Neutrophil (primary cell): ENCODE measurements at regions not wholly inside any gene's neighbourhood (a gene's known extent, or its start where the extent isn't known, plus 50 kb on each side); places are given as distances from the start of the nearest gene placed in this dataset.
"Not testable (repeated sequence)": the region's sequence is repeated elsewhere in the genome, so short reads cannot be mapped to it uniquely, and the experiment has no call there.

Experiments
- H3K27ac ChIP-seq: fragments of 200-600 bp; sonication (generic); 2 replicates; pipeline ENCODE4 v1.5.1; 2016; ENCODE audit warnings: mild to moderate bottlenecking, moderate library complexity
- H3K27me3 ChIP-seq: fragments of 200-600 bp; sonication (generic); 2 replicates; pipeline ENCODE4 v1.6.0; 2016; ENCODE audit warnings: mild to moderate bottlenecking
- H3K36me3 ChIP-seq: fragments of 200-600 bp; sonication (generic); 2 replicates; pipeline ENCODE4 v1.5.1; 2017
- H3K4me1 ChIP-seq, 2 experiments: fragments of 200-600 bp in 1 of 2; sonication (generic) in 1 of 2; 1 replicate in 1 of 2; 2 replicates in 1 of 2; pipeline versions ENCODE4 v1.5.1 to v1.6.1; 2013 to 2016; ENCODE audit warnings: low read depth in 1 of 2, low read length in 1 of 2, mild to moderate bottlenecking in 1 of 2, moderate library complexity in 1 of 2; ENCODE audit not compliant: control insufficient read depth in 1 of 2, insufficient read depth in 1 of 2
- H3K4me3 ChIP-seq, 2 experiments: fragments of 200-600 bp in 1 of 2; sonication (generic) in 1 of 2; 1 replicate in 1 of 2; 2 replicates in 1 of 2; pipeline ENCODE4 v1.5.1; 2013 to 2016; ENCODE audit warnings: low read depth in 1 of 2, low read length in 1 of 2, mild to moderate bottlenecking in 1 of 2, moderate library complexity in 1 of 2
- H3K9me3 ChIP-seq: fragments of 200-600 bp; sonication (generic); 2 replicates; pipeline ENCODE4 v1.5.1; 2016
- TF ChIP-seq, protein P1 (sequence below): fragments of 200-600 bp; sonication (generic); IDR thresholded peaks from 2 replicates; pipeline ENCODE4 v1.5.1; 2016; ENCODE audit warnings: antibody characterized with exemption

DNA sequence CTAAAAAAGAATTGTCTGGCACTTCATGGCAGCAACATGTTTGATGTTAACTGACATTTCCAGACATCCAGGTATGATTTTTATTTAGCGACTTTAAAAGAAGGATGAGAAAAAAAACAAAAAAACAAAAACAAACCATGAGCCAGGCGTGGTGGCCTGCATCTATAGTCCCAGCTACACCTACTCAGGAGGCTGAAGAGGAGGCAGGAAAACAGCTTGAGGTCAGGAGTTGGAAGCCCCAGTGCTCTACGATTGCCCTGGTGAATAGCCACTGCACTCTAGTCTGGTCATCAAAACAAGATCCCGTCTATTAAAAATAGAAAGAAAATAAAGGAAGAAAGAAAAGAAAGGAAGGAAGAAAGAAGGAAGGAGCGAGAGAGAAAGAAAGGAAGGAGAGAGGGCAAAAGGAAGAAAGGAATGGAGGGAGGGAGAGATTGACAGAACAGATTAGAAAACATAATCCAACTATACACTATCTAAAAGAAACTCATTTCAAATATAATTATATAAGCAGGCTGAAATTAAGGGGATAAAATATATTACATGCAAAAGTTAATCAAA is 141.6 kb downstream of the TRIM27 start:
- Histone ChIP-seq H3K4me3 (no peak overlapping the region), H3K9me3 (no peaks in the 10 kb centered on the region), H3K36me3 (no peaks in the 10 kb centered on the region), H3K4me1 (no peaks in the 10 kb centered on the region), H3K27ac (no peak overlapping the region), H3K27me3 (peaks cover 100% of the 10 kb centered on the region)
- TF ChIP-seq, protein P1, sequence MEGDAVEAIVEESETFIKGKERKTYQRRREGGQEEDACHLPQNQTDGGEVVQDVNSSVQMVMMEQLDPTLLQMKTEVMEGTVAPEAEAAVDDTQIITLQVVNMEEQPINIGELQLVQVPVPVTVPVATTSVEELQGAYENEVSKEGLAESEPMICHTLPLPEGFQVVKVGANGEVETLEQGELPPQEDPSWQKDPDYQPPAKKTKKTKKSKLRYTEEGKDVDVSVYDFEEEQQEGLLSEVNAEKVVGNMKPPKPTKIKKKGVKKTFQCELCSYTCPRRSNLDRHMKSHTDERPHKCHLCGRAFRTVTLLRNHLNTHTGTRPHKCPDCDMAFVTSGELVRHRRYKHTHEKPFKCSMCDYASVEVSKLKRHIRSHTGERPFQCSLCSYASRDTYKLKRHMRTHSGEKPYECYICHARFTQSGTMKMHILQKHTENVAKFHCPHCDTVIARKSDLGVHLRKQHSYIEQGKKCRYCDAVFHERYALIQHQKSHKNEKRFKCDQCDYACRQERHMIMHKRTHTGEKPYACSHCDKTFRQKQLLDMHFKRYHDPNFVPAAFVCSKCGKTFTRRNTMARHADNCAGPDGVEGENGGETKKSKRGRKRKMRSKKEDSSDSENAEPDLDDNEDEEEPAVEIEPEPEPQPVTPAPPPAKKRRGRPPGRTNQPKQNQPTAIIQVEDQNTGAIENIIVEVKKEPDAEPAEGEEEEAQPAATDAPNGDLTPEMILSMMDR = no peak

DNA sequence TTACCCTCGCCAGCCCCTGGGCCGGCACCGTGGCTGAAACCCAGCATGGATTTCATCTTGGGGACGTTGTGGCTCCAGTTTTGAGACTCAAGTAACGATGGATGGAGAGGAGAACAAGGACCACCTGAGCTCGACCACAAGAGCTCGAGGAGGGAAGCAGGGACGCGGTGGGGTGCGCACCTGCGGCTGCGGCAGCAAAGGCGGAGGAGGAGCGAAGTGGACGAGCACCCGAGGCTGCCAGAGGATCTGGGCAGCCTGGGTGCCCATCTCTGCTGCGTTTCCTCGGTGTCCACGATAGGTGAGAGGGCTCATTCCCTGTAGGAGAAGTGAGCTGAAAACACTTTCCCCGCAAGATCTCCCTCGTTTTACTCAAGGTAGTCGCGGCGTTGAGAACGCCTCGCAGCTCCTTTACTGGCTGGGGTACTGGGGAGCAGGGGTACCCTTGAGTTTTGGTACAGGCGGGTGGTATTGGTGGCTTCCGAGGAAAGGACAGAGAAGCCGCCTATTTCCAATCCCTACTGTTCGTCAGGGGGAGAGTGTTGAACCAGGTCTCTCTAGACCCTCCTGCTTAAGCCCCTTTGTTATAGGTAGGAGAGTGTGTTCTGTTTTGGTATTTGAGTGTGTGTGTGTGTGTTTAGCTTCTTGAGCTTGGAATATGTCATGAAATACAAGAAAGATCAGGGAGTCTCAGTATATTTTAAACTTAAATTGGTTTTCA is 137.7 kb downstream of the TRIM27 start:
- H3K4me1 ChIP-seq = no peaks in the 10 kb centered on the region
- TF ChIP-seq, protein P1 = no peak
- peaks cover 100% of the 10 kb centered on the region for H3K27me3 ChIP-seq
- no peaks in the 10 kb centered on the region for H3K9me3 ChIP-seq
- no peaks in the 10 kb centered on the region for H3K36me3 ChIP-seq
- no peak overlapping the region for H3K4me3 ChIP-seq
- H3K27ac ChIP-seq = no peak overlapping the region

DNA sequence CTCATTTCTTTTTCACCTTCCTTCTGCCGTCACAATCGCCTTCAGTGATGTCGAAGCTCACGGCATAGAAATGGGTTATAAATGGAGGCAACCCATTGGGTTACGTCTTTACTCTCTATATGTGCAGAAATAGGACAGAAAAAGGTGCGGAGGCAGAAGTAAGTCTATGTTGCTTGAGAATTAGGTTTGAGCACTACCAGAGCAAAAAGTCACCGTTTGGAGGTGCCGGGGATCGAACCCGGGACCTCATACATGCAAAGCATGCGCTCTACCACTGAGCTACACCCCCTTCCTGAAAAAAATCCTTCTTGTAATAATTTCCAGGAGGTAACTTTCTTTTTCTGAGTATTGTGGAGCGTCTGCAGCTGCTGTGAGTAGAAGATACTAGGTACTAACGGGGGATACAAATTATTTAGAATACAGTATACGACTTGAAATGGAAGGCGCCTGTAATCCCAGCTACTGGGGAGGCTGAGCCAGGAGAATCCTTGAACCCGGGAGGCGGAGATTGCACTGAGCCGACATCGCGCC is 134.2 kb downstream of the TRIM27 start:
- H3K4me3 ChIP-seq = no peak overlapping the region
- H3K27me3 ChIP-seq = peaks cover 100% of the 10 kb centered on the region
- TF ChIP-seq, protein P1 = no peak
- H3K9me3 ChIP-seq = no peaks in the 10 kb centered on the region
- H3K27ac ChIP-seq = no peak overlapping the region
- H3K36me3 ChIP-seq = no peaks in the 10 kb centered on the region
- no peaks in the 10 kb centered on the region for H3K4me1 ChIP-seq

DNA sequence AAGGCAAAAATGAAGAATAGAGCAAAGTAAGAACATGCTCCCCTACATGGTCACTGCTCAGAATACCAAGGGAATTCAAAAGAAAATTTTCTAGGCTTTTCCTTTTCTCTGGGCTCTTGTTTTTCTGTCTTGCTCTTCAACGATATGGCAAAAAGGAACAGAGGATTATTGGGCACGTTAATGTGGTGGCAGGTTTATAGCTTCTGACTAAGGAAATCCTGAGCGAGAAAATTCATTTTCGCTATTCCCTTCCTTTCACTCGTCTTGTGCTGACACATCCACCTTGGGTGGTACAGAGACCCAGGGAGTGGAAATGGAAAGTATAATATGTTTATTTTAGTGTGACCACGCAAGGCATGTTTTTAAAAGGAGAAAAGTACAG is 132.8 kb downstream of the TRIM27 start:
- no peak overlapping the region for H3K4me3 ChIP-seq
- no peaks in the 10 kb centered on the region for H3K36me3 ChIP-seq
- H3K27me3 ChIP-seq = peaks cover 100% of the 10 kb centered on the region
- H3K4me1 ChIP-seq = no peaks in the 10 kb centered on the region
- no peak overlapping the region for H3K27ac ChIP-seq
- TF ChIP-seq, protein P1 = no peak
- H3K9me3 ChIP-seq = no peaks in the 10 kb centered on the region

DNA sequence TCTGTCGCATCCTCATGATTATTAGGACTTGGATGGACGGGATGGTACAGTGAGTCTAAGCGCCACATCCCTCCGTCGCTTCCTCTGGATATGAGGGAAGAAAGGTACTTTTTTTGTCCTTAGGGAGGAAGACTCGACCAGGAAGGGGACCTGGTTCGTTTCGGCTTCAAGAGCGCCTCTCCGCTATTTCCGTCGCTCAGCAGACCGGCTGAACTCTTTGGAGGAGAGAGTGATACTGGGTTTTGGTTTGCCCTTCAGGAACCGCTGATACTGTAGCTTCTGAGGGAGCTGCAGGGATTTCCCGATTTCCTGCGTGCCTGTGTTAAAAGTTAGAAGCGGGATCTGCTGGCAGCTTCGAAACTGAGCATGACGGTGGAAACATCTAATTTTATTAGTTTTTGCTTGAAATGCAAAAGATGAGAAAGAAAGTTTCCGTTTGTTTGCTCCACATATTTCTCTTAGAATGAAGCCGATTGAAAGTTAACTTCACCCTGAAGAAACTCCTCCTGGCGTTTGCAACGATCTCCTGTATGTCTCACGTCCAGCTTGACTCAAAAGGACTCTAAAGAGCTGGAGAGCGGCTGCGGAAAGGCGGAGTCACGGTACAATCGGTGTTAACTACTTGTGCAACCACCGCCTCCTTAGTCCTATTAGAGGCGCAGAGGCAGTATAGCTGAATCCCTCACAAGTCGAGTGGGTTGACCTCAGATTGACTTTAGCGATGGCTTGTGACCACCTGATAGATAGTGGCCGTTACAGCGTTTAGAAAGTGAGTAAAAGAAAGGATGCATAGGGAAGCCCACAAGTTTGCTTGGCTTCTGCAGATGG is 129.4 kb downstream of the TRIM27 start:
- H3K4me1 ChIP-seq = no peaks in the 10 kb centered on the region
- no peak overlapping the region for H3K4me3 ChIP-seq
- H3K36me3 ChIP-seq = no peaks in the 10 kb centered on the region
- TF ChIP-seq, protein P1 = no peak
- peaks cover 97% of the 10 kb centered on the region for H3K27me3 ChIP-seq
- H3K9me3 ChIP-seq = no peaks in the 10 kb centered on the region
- no peak overlapping the region for H3K27ac ChIP-seq

DNA sequence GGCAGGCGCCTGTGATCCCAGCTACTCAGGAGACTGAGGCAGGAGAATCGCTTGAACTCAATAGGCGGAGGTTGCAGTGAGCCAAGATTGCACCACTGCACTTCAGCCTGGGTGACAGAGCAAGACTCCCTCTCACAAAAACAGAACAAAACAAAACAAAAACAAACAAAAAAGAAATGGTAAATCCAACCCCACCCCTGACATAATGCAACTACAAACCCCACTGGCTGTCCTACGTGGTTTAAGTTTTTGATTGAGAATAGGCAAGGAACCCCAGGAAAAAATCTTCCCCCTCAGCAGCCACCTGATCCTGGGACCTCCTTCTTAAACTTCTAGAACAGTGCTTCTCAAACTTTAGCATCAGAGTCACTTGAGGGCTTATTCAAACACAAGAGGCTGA is 123.1 kb downstream of the TRIM27 start:
- H3K36me3 ChIP-seq, H3K4me3 ChIP-seq, H3K27ac ChIP-seq, H3K9me3 ChIP-seq, H3K4me1 ChIP-seq: not testable (repeated sequence)
- peaks cover 95% of the 10 kb centered on the region for H3K27me3 ChIP-seq
